HEK293T (cell line): ENCODE measurements at regions not wholly inside any gene's neighbourhood (a gene's known extent, or its start where the extent isn't known, plus 50 kb on each side); places are given as distances from the start of the nearest gene placed in this dataset.

Experiments
- BHLHE40 ChIP-seq: fragments of 450-650 bp; IDR thresholded peaks from 2 replicates; pipeline ENCODE4 v1.6.1; 2016; ENCODE audit warnings: mild to moderate bottlenecking, moderate library complexity, borderline replicate concordance
- CTBP1 ChIP-seq: fragments of 450-650 bp; IDR thresholded peaks from 2 replicates; pipeline ENCODE4 v1.6.1; 2016; ENCODE audit warnings: borderline replicate concordance
- ELF4 ChIP-seq: fragments of 450-650 bp; IDR thresholded peaks from 2 replicates; pipeline ENCODE4 v1.6.1; 2017; ENCODE audit warnings: antibody characterized with exemption
- FOXA1 ChIP-seq: fragments of 450-650 bp; IDR thresholded peaks from 2 replicates; pipeline ENCODE4 v1.6.1; 2016; ENCODE audit warnings: mild to moderate bottlenecking
- FOXK2 ChIP-seq: fragments of 450-650 bp; IDR thresholded peaks from 2 replicates; pipeline ENCODE4 v1.6.1; 2016; ENCODE audit warnings: mild to moderate bottlenecking
- FOXM1 ChIP-seq: fragments of 450-650 bp; IDR thresholded peaks from 2 replicates; pipeline ENCODE4 v1.6.1; 2017; ENCODE audit warnings: mild to moderate bottlenecking, borderline replicate concordance
- HDGF ChIP-seq: fragments of 450-650 bp; IDR thresholded peaks from 2 replicates; pipeline ENCODE4 v1.6.1; 2017; ENCODE audit warnings: antibody characterized with exemption, borderline replicate concordance
- SP1 ChIP-seq: fragments of 450-650 bp; IDR thresholded peaks from 2 replicates; pipeline ENCODE4 v1.6.1; 2017
- SUZ12 ChIP-seq: fragments of 450-650 bp; IDR thresholded peaks from 2 replicates; pipeline ENCODE4 v1.6.1; 2016; ENCODE audit warnings: mild to moderate bottlenecking
- TARDBP ChIP-seq: fragments of 450-650 bp; IDR thresholded peaks from 2 replicates; pipeline ENCODE4 v1.6.1; 2016
- TF ChIP-seq, protein P1 (sequence below): fragments of 450-650 bp; IDR thresholded peaks from 2 replicates; pipeline ENCODE4 v1.6.1; 2016

DNA sequence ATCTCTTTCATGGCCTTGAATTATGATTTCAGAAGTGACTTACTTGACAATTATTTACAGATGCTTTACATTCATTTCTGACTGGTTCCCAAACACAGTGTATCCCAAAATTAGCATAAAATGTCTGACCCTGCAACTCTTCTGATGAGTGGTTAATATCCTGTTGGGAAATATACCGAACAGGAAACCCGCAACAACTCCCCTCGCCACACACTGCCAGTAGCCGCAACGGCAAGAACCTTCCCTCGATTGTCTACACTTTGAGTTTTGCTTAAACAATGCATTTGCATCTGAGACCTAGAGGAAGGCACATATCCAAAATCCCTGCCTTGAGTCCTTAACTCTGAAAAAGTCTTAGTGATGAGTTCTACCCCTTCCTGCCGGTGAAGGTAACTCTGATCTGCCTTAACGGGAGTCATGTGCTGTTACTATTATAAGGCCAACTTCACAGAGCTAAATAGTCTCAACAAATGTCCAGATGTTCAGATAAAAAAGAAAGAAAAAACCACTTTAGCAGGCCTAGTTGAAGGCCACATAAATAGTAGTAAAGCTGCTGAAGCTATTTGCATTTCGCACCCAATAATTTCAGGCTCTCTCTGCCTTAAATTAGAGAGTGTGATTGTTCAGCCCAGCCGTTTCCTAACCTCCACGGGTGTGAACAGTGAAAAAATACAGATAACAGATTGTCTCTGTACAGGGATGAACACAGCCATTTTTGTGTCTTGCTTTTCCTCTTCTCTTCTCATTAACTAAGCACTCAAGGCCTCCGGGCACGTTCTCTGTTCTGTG, 321.1 kb downstream of the HS3ST3B1 start:
- TF ChIP-seq HDGF, result no peak
- no peak for TF ChIP-seq FOXK2
- TF ChIP-seq SUZ12, result no peak
- TF ChIP-seq SP1, result no peak
- no peak for TF ChIP-seq ELF4
- no peak for TF ChIP-seq TARDBP
- TF ChIP-seq FOXM1, result no peak
- no peak for TF ChIP-seq FOXA1
- no peak for TF ChIP-seq BHLHE40
- TF ChIP-seq, protein P1, sequence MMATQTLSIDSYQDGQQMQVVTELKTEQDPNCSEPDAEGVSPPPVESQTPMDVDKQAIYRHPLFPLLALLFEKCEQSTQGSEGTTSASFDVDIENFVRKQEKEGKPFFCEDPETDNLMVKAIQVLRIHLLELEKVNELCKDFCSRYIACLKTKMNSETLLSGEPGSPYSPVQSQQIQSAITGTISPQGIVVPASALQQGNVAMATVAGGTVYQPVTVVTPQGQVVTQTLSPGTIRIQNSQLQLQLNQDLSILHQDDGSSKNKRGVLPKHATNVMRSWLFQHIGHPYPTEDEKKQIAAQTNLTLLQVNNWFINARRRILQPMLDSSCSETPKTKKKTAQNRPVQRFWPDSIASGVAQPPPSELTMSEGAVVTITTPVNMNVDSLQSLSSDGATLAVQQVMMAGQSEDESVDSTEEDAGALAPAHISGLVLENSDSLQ, result no peak
- no peak for TF ChIP-seq CTBP1
